ENCODE measurements at regions not wholly inside any gene's neighbourhood (a gene's known extent, or its start where the extent isn't known, plus 50 kb on each side); places are given as distances from the start of the nearest gene placed in this dataset.

- TF ChIP-seq CTCF (conservative IDR thresholded peaks at IDR 0.05; ENCODE audit: low read depth, low read length) (no peak), EZH2 (IDR thresholded peaks at IDR 0.05; ENCODE audit: borderline replicate concordance, low read depth, low read length, poor library complexity, severe bottlenecking) (no peak)
These were observed 342.0 kb upstream of the ACVR2A start for GRCh38 chr2:147502711-147503290.
